ENCODE measurements at regions not wholly inside any gene's neighbourhood (a gene's known extent, or its start where the extent isn't known, plus 50 kb on each side); places are given as distances from the start of the nearest gene placed in this dataset.

- TF ChIP-seq RFX5 (IDR thresholded peaks at IDR 0.05) (no peak), MAX (IDR thresholded peaks at IDR 0.05) (no peak), PBX3 (IDR thresholded peaks at IDR 0.05) (no peak), CTCF (IDR thresholded peaks at IDR 0.05) (no peak), REST (IDR thresholded peaks at IDR 0.05) (no peak), ELK1 (IDR thresholded peaks at IDR 0.05; ENCODE audit: low read depth, low read length) (no peak), HMGXB4 (CRISPR knock-in tag; IDR thresholded peaks at IDR 0.05; ENCODE audit: borderline replicate concordance) (no peak), POLR2A (IDR thresholded peaks at IDR 0.05; ENCODE audit: low read length) (no peak), NR3C1 (IDR thresholded peaks at IDR 0.05) (no peak)
These were observed 978.3 kb downstream of the PCDH18 start for GRCh38 chr4:136554033-136554432.

Measured in A549 (cell line).